ENCODE measurements at regions not wholly inside any gene's neighbourhood (a gene's known extent, or its start where the extent isn't known, plus 50 kb on each side); places are given as distances from the start of the nearest gene placed in this dataset.

GRCh38 chr7:137172105-137172590 is 171.4 kb downstream of the PTN start:
- no peak for DNase-seq (ENCODE audit: low spot score)
- Histone ChIP-seq H3K9ac (ENCODE audit: low read depth, low read length, poor library complexity) (no peak overlapping the region), H2BK5ac (ENCODE audit: low read length) (no peak overlapping the region), H2AFZ (ENCODE audit: low read length) (no peak overlapping the region), H3K23ac (ENCODE audit: low read depth, low read length, poor library complexity) (no peak overlapping the region), H2BK120ac (ENCODE audit: low read depth, low read length) (no peak overlapping the region), H3K4me2 (ENCODE audit: insufficient read depth, low read length, poor library complexity, severe bottlenecking) (no peak overlapping the region), H3K27me3 (ENCODE audit: control insufficient read depth in 3 of 3, insufficient read depth in 3 of 3, low read depth in 1 of 3, low read length in 3 of 3) (no peaks in the 10 kb centered on the region), H3K9me3 (replicated peaks in 1 of 2; ENCODE audit: control insufficient read depth in 2 of 2, insufficient read depth in 1 of 2, low read depth in 1 of 2, low read length in 2 of 2) (no peaks in the 10 kb centered on the region), H4K91ac (ENCODE audit: low read depth, low read length, poor library complexity) (no peak overlapping the region), H3K4me1 (ENCODE audit: control insufficient read depth in 2 of 2, insufficient read depth in 1 of 2, low read depth in 1 of 2, low read length in 2 of 2) (no peaks in the 10 kb centered on the region), H2AK5ac (ENCODE audit: low read depth, low read length) (no peak overlapping the region), H3K79me1 (ENCODE audit: low read depth, low read length) (no peaks in the 10 kb centered on the region), H3K14ac (ENCODE audit: low read length) (no peak overlapping the region), H2BK15ac (ENCODE audit: low read length) (no peak overlapping the region), H4K8ac (ENCODE audit: low read depth, low read length) (no peak overlapping the region), H3K4ac (ENCODE audit: low read length) (no peak overlapping the region), H3K27ac (replicated peaks; ENCODE audit: low read length) (no peak overlapping the region), H2BK12ac (ENCODE audit: low read length) (no peak overlapping the region), H3K18ac (ENCODE audit: low read length) (no peak overlapping the region), H3K4me3 (ENCODE audit: low read length in 2 of 2) (no peak overlapping the region), H3K36me3 (replicated peaks in 1 of 2; ENCODE audit: control insufficient read depth in 2 of 2, insufficient read depth in 2 of 2, low read length in 2 of 2) (no peaks in the 10 kb centered on the region)
- WGBS, 2 donors (ENCODE audit: extremely low coverage in 2 of 2, insufficient read length in 2 of 2, insufficient replicate concordance in 1 of 2): no CpG with 5 or more reads among the region's 1 CpG

GRCh38 chr7:137169282-137169698 is 174.2 kb downstream of the PTN start:
- no peaks in the 10 kb centered on the region for H3K36me3 ChIP-seq (replicated peaks in 1 of 2; ENCODE audit: control insufficient read depth in 2 of 2, insufficient read depth in 2 of 2, low read length in 2 of 2)
- no peaks in the 10 kb centered on the region for H3K4me1 ChIP-seq (ENCODE audit: control insufficient read depth in 2 of 2, insufficient read depth in 1 of 2, low read depth in 1 of 2, low read length in 2 of 2)
- H3K27ac ChIP-seq (replicated peaks; ENCODE audit: low read length): no peak overlapping the region
- no peak overlapping the region for H2AFZ ChIP-seq (ENCODE audit: low read length)
- no peak overlapping the region for H3K23ac ChIP-seq (ENCODE audit: low read depth, low read length, poor library complexity)
- H3K4me3 ChIP-seq (ENCODE audit: low read length in 2 of 2): no peak overlapping the region
- no peaks in the 10 kb centered on the region for H3K79me1 ChIP-seq (ENCODE audit: low read depth, low read length)
- no peak overlapping the region for H2BK15ac ChIP-seq (ENCODE audit: low read length)
- DNase-seq (ENCODE audit: low spot score): peak; percentile 71
- no peak overlapping the region for H2BK12ac ChIP-seq (ENCODE audit: low read length)
- no peak overlapping the region for H4K8ac ChIP-seq (ENCODE audit: low read depth, low read length)
- no peak overlapping the region for H3K18ac ChIP-seq (ENCODE audit: low read length)
- H3K9me3 ChIP-seq (replicated peaks in 1 of 2; ENCODE audit: control insufficient read depth in 2 of 2, insufficient read depth in 1 of 2, low read depth in 1 of 2, low read length in 2 of 2): no peaks in the 10 kb centered on the region
- no peak overlapping the region for H3K4me2 ChIP-seq (ENCODE audit: insufficient read depth, low read length, poor library complexity, severe bottlenecking)
- H3K14ac ChIP-seq (ENCODE audit: low read length): no peak overlapping the region
- H3K9ac ChIP-seq (ENCODE audit: low read depth, low read length, poor library complexity): no peak overlapping the region
- no peak overlapping the region for H3K4ac ChIP-seq (ENCODE audit: low read length)
- WGBS, 2 donors (ENCODE audit: extremely low coverage in 2 of 2, insufficient read length in 2 of 2, insufficient replicate concordance in 1 of 2): no CpG with 5 or more reads among the region's 8 CpGs
- H3K27me3 ChIP-seq (ENCODE audit: control insufficient read depth in 3 of 3, insufficient read depth in 3 of 3, low read depth in 1 of 3, low read length in 3 of 3): no peaks in the 10 kb centered on the region
- no peak overlapping the region for H4K91ac ChIP-seq (ENCODE audit: low read depth, low read length, poor library complexity)
- H2BK120ac ChIP-seq (ENCODE audit: low read depth, low read length): no peak overlapping the region
- H2BK5ac ChIP-seq (ENCODE audit: low read length): no peak overlapping the region
- H2AK5ac ChIP-seq (ENCODE audit: low read depth, low read length): no peak overlapping the region

- no peak for DNase-seq (ENCODE audit: low spot score)
- H2BK5ac ChIP-seq (ENCODE audit: low read length): no peak overlapping the region
- no peaks in the 10 kb centered on the region for H3K27me3 ChIP-seq (ENCODE audit: control insufficient read depth in 3 of 3, insufficient read depth in 3 of 3, low read depth in 1 of 3, low read length in 3 of 3)
- H4K8ac ChIP-seq (ENCODE audit: low read depth, low read length): no peak overlapping the region
- no peak overlapping the region for H4K91ac ChIP-seq (ENCODE audit: low read depth, low read length, poor library complexity)
- H3K4ac ChIP-seq (ENCODE audit: low read length): no peak overlapping the region
- H3K79me1 ChIP-seq (ENCODE audit: low read depth, low read length): no peaks in the 10 kb centered on the region
- H3K23ac ChIP-seq (ENCODE audit: low read depth, low read length, poor library complexity): no peak overlapping the region
- H3K14ac ChIP-seq (ENCODE audit: low read length): no peak overlapping the region
- no peak overlapping the region for H3K4me3 ChIP-seq (ENCODE audit: low read length in 2 of 2)
- H2BK120ac ChIP-seq (ENCODE audit: low read depth, low read length): no peak overlapping the region
- no peak overlapping the region for H3K4me2 ChIP-seq (ENCODE audit: insufficient read depth, low read length, poor library complexity, severe bottlenecking)
- H2AFZ ChIP-seq (ENCODE audit: low read length): no peak overlapping the region
- no peak overlapping the region for H3K9ac ChIP-seq (ENCODE audit: low read depth, low read length, poor library complexity)
- H3K9me3 ChIP-seq (replicated peaks in 1 of 2; ENCODE audit: control insufficient read depth in 2 of 2, insufficient read depth in 1 of 2, low read depth in 1 of 2, low read length in 2 of 2): no peaks in the 10 kb centered on the region
- H3K27ac ChIP-seq (replicated peaks; ENCODE audit: low read length): no peak overlapping the region
- WGBS, 2 donors (ENCODE audit: extremely low coverage in 2 of 2, insufficient read length in 2 of 2, insufficient replicate concordance in 1 of 2): no CpG with 5 or more reads among the region's 2 CpGs
- H3K4me1 ChIP-seq (ENCODE audit: control insufficient read depth in 2 of 2, insufficient read depth in 1 of 2, low read depth in 1 of 2, low read length in 2 of 2): no peaks in the 10 kb centered on the region
- no peak overlapping the region for H2BK15ac ChIP-seq (ENCODE audit: low read length)
- no peak overlapping the region for H2BK12ac ChIP-seq (ENCODE audit: low read length)
- no peak overlapping the region for H3K18ac ChIP-seq (ENCODE audit: low read length)
- no peaks in the 10 kb centered on the region for H3K36me3 ChIP-seq (replicated peaks in 1 of 2; ENCODE audit: control insufficient read depth in 2 of 2, insufficient read depth in 2 of 2, low read length in 2 of 2)
- no peak overlapping the region for H2AK5ac ChIP-seq (ENCODE audit: low read depth, low read length)
Measured at GRCh38 chr7:137167609-137168008, 175.9 kb downstream of the PTN start.

GRCh38 chr7:137166363-137166762 is 177.2 kb downstream of the PTN start:
- no peak for DNase-seq (ENCODE audit: low spot score)
- Histone ChIP-seq H3K36me3 (replicated peaks in 1 of 2; ENCODE audit: control insufficient read depth in 2 of 2, insufficient read depth in 2 of 2, low read length in 2 of 2) (no peaks in the 10 kb centered on the region), H3K14ac (ENCODE audit: low read length) (no peak overlapping the region), H3K4me3 (ENCODE audit: low read length in 2 of 2) (no peak overlapping the region), H3K27ac (replicated peaks; ENCODE audit: low read length) (no peak overlapping the region), H3K18ac (ENCODE audit: low read length) (no peak overlapping the region), H3K4me2 (ENCODE audit: insufficient read depth, low read length, poor library complexity, severe bottlenecking) (no peak overlapping the region), H3K79me1 (ENCODE audit: low read depth, low read length) (no peaks in the 10 kb centered on the region), H3K4me1 (ENCODE audit: control insufficient read depth in 2 of 2, insufficient read depth in 1 of 2, low read depth in 1 of 2, low read length in 2 of 2) (no peaks in the 10 kb centered on the region), H3K4ac (ENCODE audit: low read length) (no peak overlapping the region), H3K27me3 (ENCODE audit: control insufficient read depth in 3 of 3, insufficient read depth in 3 of 3, low read depth in 1 of 3, low read length in 3 of 3) (no peaks in the 10 kb centered on the region), H2BK15ac (ENCODE audit: low read length) (no peak overlapping the region), H3K23ac (ENCODE audit: low read depth, low read length, poor library complexity) (no peak overlapping the region), H2BK12ac (ENCODE audit: low read length) (no peak overlapping the region), H4K8ac (ENCODE audit: low read depth, low read length) (no peak overlapping the region), H3K9me3 (replicated peaks in 1 of 2; ENCODE audit: control insufficient read depth in 2 of 2, insufficient read depth in 1 of 2, low read depth in 1 of 2, low read length in 2 of 2) (no peaks in the 10 kb centered on the region), H4K91ac (ENCODE audit: low read depth, low read length, poor library complexity) (no peak overlapping the region), H2AK5ac (ENCODE audit: low read depth, low read length) (no peak overlapping the region), H3K9ac (ENCODE audit: low read depth, low read length, poor library complexity) (no peak overlapping the region), H2BK120ac (ENCODE audit: low read depth, low read length) (no peak overlapping the region), H2BK5ac (ENCODE audit: low read length) (no peak overlapping the region), H2AFZ (ENCODE audit: low read length) (no peak overlapping the region)
- WGBS, 2 donors (ENCODE audit: extremely low coverage in 2 of 2, insufficient read length in 2 of 2, insufficient replicate concordance in 1 of 2): no CpG with 5 or more reads among the region's 2 CpGs
